Glutamatergic neuron (in vitro differentiated cells): ENCODE measurements at regions not wholly inside any gene's neighbourhood (a gene's known extent, or its start where the extent isn't known, plus 50 kb on each side); places are given as distances from the start of the nearest gene placed in this dataset.

Experiments used
- DNase-seq: peaks from one replicate; pipeline ENCODE4 v3.0.0; 2022
- H3K27ac Mint-ChIP-seq: one replicate; pipeline ENCODE4 v1.8.0; 2020; ENCODE audit warnings: mild to moderate bottlenecking, mixed read lengths, inconsistent platforms; ENCODE audit not compliant: unreplicated experiment
- H3K27me3 Mint-ChIP-seq: one replicate; pipeline ENCODE4 v1.8.0; 2020; ENCODE audit warnings: mild to moderate bottlenecking, moderate library complexity, mixed read lengths, inconsistent platforms; ENCODE audit not compliant: unreplicated experiment
- H3K36me3 Mint-ChIP-seq: one replicate; pipeline ENCODE4 v1.8.0; 2020; ENCODE audit warnings: mild to moderate bottlenecking, mixed read lengths, inconsistent platforms; ENCODE audit not compliant: unreplicated experiment
- H3K4me1 Mint-ChIP-seq: one replicate; pipeline ENCODE4 v1.8.0; 2020; ENCODE audit warnings: mild to moderate bottlenecking, low read depth, mixed read lengths, inconsistent platforms; ENCODE audit not compliant: unreplicated experiment
- H3K4me3 Mint-ChIP-seq: one replicate; pipeline ENCODE4 v1.8.0; 2020; ENCODE audit warnings: mild to moderate bottlenecking, mixed read lengths, inconsistent platforms; ENCODE audit not compliant: unreplicated experiment
- H3K9me3 Mint-ChIP-seq: one replicate; pipeline ENCODE4 v1.8.0; 2020; ENCODE audit warnings: mild to moderate bottlenecking, moderate library complexity, mixed read lengths, inconsistent platforms; ENCODE audit not compliant: unreplicated experiment
- CTCF ChIP-seq: fragments of 200-600 bp; sonication (generic); IDR thresholded peaks from one replicate; pipeline ENCODE4 v1.5.0; 2021; ENCODE audit not compliant: partially characterized antibody, unreplicated experiment

GRCh38 chr5:82754759-82755158 is 322.4 kb downstream of the TMEM167A start:
- H3K9me3 Mint-ChIP-seq: no peaks in the 10 kb centered on the region
- H3K4me3 Mint-ChIP-seq: no peak overlapping the region
- DNase-seq: no peak
- H3K4me1 Mint-ChIP-seq: no peaks in the 10 kb centered on the region
- H3K36me3 Mint-ChIP-seq: no peaks in the 10 kb centered on the region
- H3K27me3 Mint-ChIP-seq: no peaks in the 10 kb centered on the region
- TF ChIP-seq CTCF: no peak
- no peak overlapping the region for H3K27ac Mint-ChIP-seq

GRCh38 chr5:82754036-82754746 is 323.0 kb downstream of the TMEM167A start:
- no peak for TF ChIP-seq CTCF
- Mint-ChIP-seq H3K36me3 (no peaks in the 10 kb centered on the region), H3K4me3 (no peak overlapping the region), H3K9me3 (no peaks in the 10 kb centered on the region), H3K27ac (no peak overlapping the region), H3K27me3 (no peaks in the 10 kb centered on the region), H3K4me1 (no peaks in the 10 kb centered on the region)
- DNase-seq: no peak

DNA sequence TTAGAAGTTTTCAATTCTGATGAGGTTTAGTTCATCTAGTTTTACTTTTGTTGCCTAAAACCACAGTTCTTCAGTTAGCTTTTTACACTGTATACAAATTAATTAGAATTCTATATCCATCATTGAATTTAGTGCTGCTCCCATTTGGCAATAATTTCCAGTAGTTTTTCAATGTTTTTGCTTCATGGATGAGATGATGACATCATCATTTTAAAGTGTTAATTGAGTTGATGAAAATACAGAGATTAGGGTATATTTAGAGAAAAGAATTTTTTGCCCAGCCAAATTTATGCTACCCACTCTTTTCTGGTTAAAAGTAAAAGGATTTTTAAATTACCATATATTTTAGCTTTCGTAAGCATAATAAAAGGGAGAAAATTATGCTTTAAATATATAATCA is 323.8 kb downstream of the TMEM167A start:
- no peaks in the 10 kb centered on the region for H3K4me1 Mint-ChIP-seq
- no peak overlapping the region for H3K27ac Mint-ChIP-seq
- no peak overlapping the region for H3K4me3 Mint-ChIP-seq
- H3K36me3 Mint-ChIP-seq: no peaks in the 10 kb centered on the region
- no peak for TF ChIP-seq CTCF
- H3K9me3 Mint-ChIP-seq: no peaks in the 10 kb centered on the region
- no peak for DNase-seq
- H3K27me3 Mint-ChIP-seq: no peaks in the 10 kb centered on the region

DNA sequence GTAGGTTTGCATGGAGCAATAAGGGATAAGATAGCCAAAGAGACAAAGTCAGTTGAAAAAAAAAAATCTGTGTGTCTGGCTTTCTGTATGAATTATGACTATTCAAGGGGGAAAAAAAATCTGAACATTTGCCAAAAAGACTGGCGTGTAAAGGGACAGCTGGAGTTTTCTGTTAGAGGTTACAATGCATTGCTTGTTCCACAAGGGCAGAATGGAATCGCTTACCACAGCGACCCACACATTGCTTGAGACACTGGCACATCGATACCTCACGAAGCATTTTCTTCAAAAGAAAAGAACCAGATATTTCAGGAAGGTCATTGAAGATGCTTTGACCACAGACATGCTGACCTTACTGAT is 327.8 kb downstream of the TMEM167A start:
- TF ChIP-seq CTCF: no peak
- no peaks in the 10 kb centered on the region for H3K4me1 Mint-ChIP-seq
- no peak for DNase-seq
- H3K9me3 Mint-ChIP-seq: no peaks in the 10 kb centered on the region
- no peaks in the 10 kb centered on the region for H3K36me3 Mint-ChIP-seq
- H3K27me3 Mint-ChIP-seq: no peaks in the 10 kb centered on the region
- H3K4me3 Mint-ChIP-seq: no peak overlapping the region
- no peak overlapping the region for H3K27ac Mint-ChIP-seq

- Mint-ChIP-seq H3K4me3 (no peak overlapping the region), H3K4me1 (no peaks in the 10 kb centered on the region), H3K9me3 (no peaks in the 10 kb centered on the region), H3K27me3 (no peaks in the 10 kb centered on the region), H3K27ac (no peak overlapping the region), H3K36me3 (no peaks in the 10 kb centered on the region)
- no peak for DNase-seq
- TF ChIP-seq CTCF: no peak
These were observed 328.3 kb downstream of the TMEM167A start for GRCh38 chr5:82748688-82749460.
